ENCODE measurements at regions not wholly inside any gene's neighbourhood (a gene's known extent, or its start where the extent isn't known, plus 50 kb on each side); places are given as distances from the start of the nearest gene placed in this dataset.

- no peak for DNase-seq (ENCODE audit: low read depth in 6 of 9, low spot score in 9 of 9)
- Histone ChIP-seq H3K36me3 (ENCODE audit: control insufficient read depth in 2 of 2, insufficient read depth in 2 of 2, low read length in 1 of 2) (no peaks in the 10 kb centered on the region), H3K9me3 (ENCODE audit: control insufficient read depth in 2 of 2, insufficient read depth in 1 of 2, low read length in 1 of 2) (no peaks in the 10 kb centered on the region), H3K4me1 (ENCODE audit: control insufficient read depth in 2 of 2, insufficient read depth in 2 of 2, low read length in 2 of 2) (no peaks in the 10 kb centered on the region), H3K27ac (ENCODE audit: low read depth in 1 of 2, low read length in 1 of 2) (no peak overlapping the region), H3K4me3 (ENCODE audit: low read length in 2 of 2) (no peak overlapping the region), H3K27me3 (ENCODE audit: control insufficient read depth in 2 of 2, insufficient read depth in 1 of 2, low read length in 1 of 2) (peaks cover 0 to 46% of the 10 kb centered on the region in 2 donors)
- whole genome bisulfite sequencing, result 85% methylated on average over 8 of the region's 8 CpGs
These were observed 106.3 kb upstream of the CSF3R start for GRCh38 chr1:36588972-36589371.

- no peaks in the 10 kb centered on the region for H3K9me3 ChIP-seq (ENCODE audit: control insufficient read depth in 2 of 2, insufficient read depth in 1 of 2, low read length in 1 of 2)
- H3K4me1 ChIP-seq (ENCODE audit: control insufficient read depth in 2 of 2, insufficient read depth in 2 of 2, low read length in 2 of 2), result no peaks in the 10 kb centered on the region
- WGBS, result 39% methylated on average over 24 of the region's 24 CpGs
These were observed 103.1 kb upstream of the CSF3R start for GRCh38 chr1:36585569-36586548.

GRCh38 chr1:36584874-36585453 is 102.3 kb upstream of the CSF3R start:
- Histone ChIP-seq H3K4me3 (ENCODE audit: low read length in 2 of 2) (no peak overlapping the region), H3K36me3 (ENCODE audit: control insufficient read depth in 2 of 2, insufficient read depth in 2 of 2, low read length in 1 of 2) (no peaks in the 10 kb centered on the region), H3K9me3 (ENCODE audit: control insufficient read depth in 2 of 2, insufficient read depth in 1 of 2, low read length in 1 of 2) (no peaks in the 10 kb centered on the region), H3K4me1 (ENCODE audit: control insufficient read depth in 2 of 2, insufficient read depth in 2 of 2, low read length in 2 of 2) (no peaks in the 10 kb centered on the region), H3K27me3 (ENCODE audit: control insufficient read depth in 2 of 2, insufficient read depth in 1 of 2, low read length in 1 of 2) (peaks cover 0 to 52% of the 10 kb centered on the region in 2 donors), H3K27ac (ENCODE audit: low read depth in 1 of 2, low read length in 1 of 2) (no peak overlapping the region)
- no peak for DNase-seq (ENCODE audit: low read depth in 6 of 9, low spot score in 9 of 9)
- 76% methylated on average over 6 of the region's 6 CpGs for WGBS

More at GRCh38 chr1:36585569-36586548, 103.1 kb upstream of the CSF3R start:
- no peak for DNase-seq (ENCODE audit: low read depth in 6 of 9, low spot score in 9 of 9)
- H3K27ac ChIP-seq (ENCODE audit: low read depth in 1 of 2, low read length in 1 of 2), result no peak overlapping the region
- no peaks in the 10 kb centered on the region for H3K36me3 ChIP-seq (ENCODE audit: control insufficient read depth in 2 of 2, insufficient read depth in 2 of 2, low read length in 1 of 2)
- no peak overlapping the region for H3K4me3 ChIP-seq (ENCODE audit: low read length in 2 of 2)
- H3K27me3 ChIP-seq (ENCODE audit: control insufficient read depth in 2 of 2, insufficient read depth in 1 of 2, low read length in 1 of 2), result peaks cover 0 to 50% of the 10 kb centered on the region in 2 donors

GRCh38 chr1:36583980-36584782 is 101.5 kb upstream of the CSF3R start:
- DNase-seq (ENCODE audit: low read depth in 6 of 9, low spot score in 9 of 9), result no peak
- Histone ChIP-seq H3K4me3 (ENCODE audit: low read length in 2 of 2) (no peak overlapping the region), H3K27me3 (ENCODE audit: control insufficient read depth in 2 of 2, insufficient read depth in 1 of 2, low read length in 1 of 2) (peaks cover 0 to 50% of the 10 kb centered on the region in 2 donors), H3K9me3 (ENCODE audit: control insufficient read depth in 2 of 2, insufficient read depth in 1 of 2, low read length in 1 of 2) (no peaks in the 10 kb centered on the region), H3K27ac (ENCODE audit: low read depth in 1 of 2, low read length in 1 of 2) (no peak overlapping the region), H3K4me1 (ENCODE audit: control insufficient read depth in 2 of 2, insufficient read depth in 2 of 2, low read length in 2 of 2) (no peaks in the 10 kb centered on the region), H3K36me3 (ENCODE audit: control insufficient read depth in 2 of 2, insufficient read depth in 2 of 2, low read length in 1 of 2) (no peaks in the 10 kb centered on the region)
- 81% methylated on average over 21 of the region's 21 CpGs for WGBS

- WGBS, result 88% methylated on average over 3 of the region's 3 CpGs
- Histone ChIP-seq H3K27ac (ENCODE audit: low read depth in 1 of 2, low read length in 1 of 2) (no peak overlapping the region), H3K36me3 (ENCODE audit: control insufficient read depth in 2 of 2, insufficient read depth in 2 of 2, low read length in 1 of 2) (no peaks in the 10 kb centered on the region), H3K4me3 (ENCODE audit: low read length in 2 of 2) (no peak overlapping the region), H3K9me3 (ENCODE audit: control insufficient read depth in 2 of 2, insufficient read depth in 1 of 2, low read length in 1 of 2) (no peaks in the 10 kb centered on the region), H3K4me1 (ENCODE audit: control insufficient read depth in 2 of 2, insufficient read depth in 2 of 2, low read length in 2 of 2) (no peaks in the 10 kb centered on the region), H3K27me3 (ENCODE audit: control insufficient read depth in 2 of 2, insufficient read depth in 1 of 2, low read length in 1 of 2) (peaks cover 0 to 43% of the 10 kb centered on the region in 2 donors)
- DNase-seq (ENCODE audit: low read depth in 6 of 9, low spot score in 9 of 9), result no peak
These were observed 100.4 kb upstream of the CSF3R start for GRCh38 chr1:36583080-36583479.

- no peaks in the 10 kb centered on the region for H3K4me1 ChIP-seq (ENCODE audit: control insufficient read depth in 2 of 2, insufficient read depth in 2 of 2, low read length in 2 of 2)
- H3K27me3 ChIP-seq (ENCODE audit: control insufficient read depth in 2 of 2, insufficient read depth in 1 of 2, low read length in 1 of 2), result peaks cover 0 to 41% of the 10 kb centered on the region in 2 donors
- no peak for DNase-seq (ENCODE audit: low read depth in 6 of 9, low spot score in 9 of 9)
- 74% methylated on average over 12 of the region's 12 CpGs for WGBS
- H3K27ac ChIP-seq (ENCODE audit: low read depth in 1 of 2, low read length in 1 of 2), result no peak overlapping the region
- H3K4me3 ChIP-seq (ENCODE audit: low read length in 2 of 2), result no peak overlapping the region
- H3K36me3 ChIP-seq (ENCODE audit: control insufficient read depth in 2 of 2, insufficient read depth in 2 of 2, low read length in 1 of 2), result no peaks in the 10 kb centered on the region
- H3K9me3 ChIP-seq (ENCODE audit: control insufficient read depth in 2 of 2, insufficient read depth in 1 of 2, low read length in 1 of 2), result no peaks in the 10 kb centered on the region
These were observed 99.5 kb upstream of the CSF3R start for GRCh38 chr1:36582066-36582755.

GRCh38 chr1:36580524-36580923 is 97.8 kb upstream of the CSF3R start:
- H3K9me3 ChIP-seq (ENCODE audit: control insufficient read depth in 2 of 2, insufficient read depth in 1 of 2, low read length in 1 of 2), result no peaks in the 10 kb centered on the region
- 33% methylated on average over 5 of the region's 5 CpGs for WGBS
- H3K36me3 ChIP-seq (ENCODE audit: control insufficient read depth in 2 of 2, insufficient read depth in 2 of 2, low read length in 1 of 2), result no peaks in the 10 kb centered on the region
- peaks cover 0 to 28% of the 10 kb centered on the region in 2 donors for H3K27me3 ChIP-seq (ENCODE audit: control insufficient read depth in 2 of 2, insufficient read depth in 1 of 2, low read length in 1 of 2)
- no peak for DNase-seq (ENCODE audit: low read depth in 6 of 9, low spot score in 9 of 9)
- no peak overlapping the region for H3K27ac ChIP-seq (ENCODE audit: low read depth in 1 of 2, low read length in 1 of 2)
- no peak overlapping the region for H3K4me3 ChIP-seq (ENCODE audit: low read length in 2 of 2)
- H3K4me1 ChIP-seq (ENCODE audit: control insufficient read depth in 2 of 2, insufficient read depth in 2 of 2, low read length in 2 of 2), result no peaks in the 10 kb centered on the region

GRCh38 chr1:36579039-36579438 is 96.3 kb upstream of the CSF3R start:
- WGBS, result 75% methylated on average over 8 of the region's 8 CpGs
- Histone ChIP-seq H3K4me1 (ENCODE audit: control insufficient read depth in 2 of 2, insufficient read depth in 2 of 2, low read length in 2 of 2) (no peaks in the 10 kb centered on the region), H3K27me3 (ENCODE audit: control insufficient read depth in 2 of 2, insufficient read depth in 1 of 2, low read length in 1 of 2) (peaks cover 0 to 20% of the 10 kb centered on the region in 2 donors), H3K9me3 (ENCODE audit: control insufficient read depth in 2 of 2, insufficient read depth in 1 of 2, low read length in 1 of 2) (no peaks in the 10 kb centered on the region), H3K4me3 (ENCODE audit: low read length in 2 of 2) (no peak overlapping the region), H3K27ac (ENCODE audit: low read depth in 1 of 2, low read length in 1 of 2) (no peak overlapping the region), H3K36me3 (ENCODE audit: control insufficient read depth in 2 of 2, insufficient read depth in 2 of 2, low read length in 1 of 2) (no peaks in the 10 kb centered on the region)
- no peak for DNase-seq (ENCODE audit: low read depth in 6 of 9, low spot score in 9 of 9)

Data from thymus (tissue), 11 donors.